AG04449 (cell line): ENCODE measurements at regions not wholly inside any gene's neighbourhood (a gene's known extent, or its start where the extent isn't known, plus 50 kb on each side); places are given as distances from the start of the nearest gene placed in this dataset.

ENCODE experiments used
- CTCF ChIA-PET: fragments of 350-600 bp; formaldehyde crosslinking; extraction: SDS; loops from one replicate; lab custom pipeline; 2021; ENCODE audit warnings: antibody characterized with exemption; lab: Yijun Ruan, JAX
- POLR2A ChIA-PET: fragments of 400-600, 350-600 bp; formaldehyde crosslinking; extraction: SDS; loops from one replicate; lab custom pipeline; 2020; ENCODE audit warnings: antibody characterized with exemption, inconsistent platforms; lab: Yijun Ruan, JAX
- DNase-seq: peaks from one replicate; pipeline ENCODE4 v3.0.0-alpha.2; 2010; ENCODE audit warnings: low read depth, low spot score
- H3K4me3 ChIP-seq: 2 replicates; pipeline ENCODE4 v1.5.1; 2011; ENCODE audit warnings: low read depth, mild to moderate bottlenecking, control low read depth, low read length
- TF ChIP-seq, protein P1 (sequence below): IDR thresholded peaks from one replicate; pipeline ENCODE4 v1.5.1; 2011; ENCODE audit warnings: mild to moderate bottlenecking, moderate library complexity, low read length, control low read depth, inconsistent platforms; ENCODE audit not compliant: insufficient read depth; ENCODE audit errors: missing control alignments

DNA sequence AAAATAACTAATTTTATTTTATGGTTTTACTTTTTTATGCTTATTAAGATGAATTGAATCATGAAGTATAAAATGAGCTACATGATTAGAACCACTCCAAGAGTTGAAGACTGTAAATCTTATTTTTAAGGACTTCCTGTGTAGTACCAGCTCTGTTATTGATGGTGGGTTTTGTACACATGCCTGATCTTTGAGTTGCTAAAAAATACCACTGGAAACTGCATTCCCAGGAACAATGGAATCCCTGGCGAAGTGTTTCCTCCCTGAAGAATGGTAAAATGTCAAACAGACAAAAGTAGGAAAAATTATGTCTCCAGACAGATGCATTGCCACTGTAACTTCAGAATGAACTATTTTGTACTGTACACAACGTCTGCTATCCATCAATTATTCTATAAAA is 935.4 kb upstream of the TENM3 start:
- POLR2A ChIA-PET: no interaction called here
- DNase-seq: no peak
- TF ChIP-seq, protein P1, sequence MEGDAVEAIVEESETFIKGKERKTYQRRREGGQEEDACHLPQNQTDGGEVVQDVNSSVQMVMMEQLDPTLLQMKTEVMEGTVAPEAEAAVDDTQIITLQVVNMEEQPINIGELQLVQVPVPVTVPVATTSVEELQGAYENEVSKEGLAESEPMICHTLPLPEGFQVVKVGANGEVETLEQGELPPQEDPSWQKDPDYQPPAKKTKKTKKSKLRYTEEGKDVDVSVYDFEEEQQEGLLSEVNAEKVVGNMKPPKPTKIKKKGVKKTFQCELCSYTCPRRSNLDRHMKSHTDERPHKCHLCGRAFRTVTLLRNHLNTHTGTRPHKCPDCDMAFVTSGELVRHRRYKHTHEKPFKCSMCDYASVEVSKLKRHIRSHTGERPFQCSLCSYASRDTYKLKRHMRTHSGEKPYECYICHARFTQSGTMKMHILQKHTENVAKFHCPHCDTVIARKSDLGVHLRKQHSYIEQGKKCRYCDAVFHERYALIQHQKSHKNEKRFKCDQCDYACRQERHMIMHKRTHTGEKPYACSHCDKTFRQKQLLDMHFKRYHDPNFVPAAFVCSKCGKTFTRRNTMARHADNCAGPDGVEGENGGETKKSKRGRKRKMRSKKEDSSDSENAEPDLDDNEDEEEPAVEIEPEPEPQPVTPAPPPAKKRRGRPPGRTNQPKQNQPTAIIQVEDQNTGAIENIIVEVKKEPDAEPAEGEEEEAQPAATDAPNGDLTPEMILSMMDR: no peak
- CTCF ChIA-PET: no interaction called here
- H3K4me3 ChIP-seq: no peak overlapping the region

GRCh38 chr4:181308476-181309312 is 934.5 kb upstream of the TENM3 start:
- POLR2A ChIA-PET: no interaction called here
- TF ChIP-seq, protein P1: no peak
- CTCF ChIA-PET: interaction anchor here (1.6 kb wide), 1 partner anchor 221 kb away, joined by 3 read pairs; no protein-coding TSS in a partner anchor
- no peak for DNase-seq
- H3K4me3 ChIP-seq: no peak overlapping the region

DNA sequence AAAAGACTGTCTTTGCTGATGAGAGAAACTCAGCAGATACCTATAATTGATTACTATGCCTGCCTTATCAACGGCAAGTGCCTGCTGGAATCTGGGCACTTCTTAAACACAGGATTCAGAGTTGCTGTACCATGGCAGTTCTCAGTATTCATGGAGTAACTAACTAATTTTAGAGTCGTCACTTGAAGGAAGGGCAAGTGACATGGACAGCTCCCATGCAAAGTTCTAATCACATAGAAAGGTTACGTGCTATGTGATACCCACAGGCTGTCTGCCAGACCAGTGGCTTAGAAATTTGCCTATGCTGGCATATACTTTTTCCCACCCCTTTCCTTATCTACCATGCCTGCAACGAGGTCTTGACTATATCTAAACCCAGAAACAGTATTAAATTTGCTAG is 931.1 kb upstream of the TENM3 start:
- H3K4me3 ChIP-seq: no peak overlapping the region
- ChIA-PET CTCF (interaction anchor here (1.2 to 2.1 kb wide), 2 partner anchors 9 to 217 kb away, joined by 3 to 6 read pairs; no protein-coding TSS in a partner anchor), POLR2A (no interaction called here)
- TF ChIP-seq, protein P1: no peak
- DNase-seq: no peak

GRCh38 chr4:181319629-181320028 is 923.6 kb upstream of the TENM3 start:
- POLR2A ChIA-PET: no interaction called here
- TF ChIP-seq, protein P1: no peak
- no peak for DNase-seq
- CTCF ChIA-PET: no interaction called here
- H3K4me3 ChIP-seq: no peak overlapping the region

GRCh38 chr4:181323061-181323460 is 920.1 kb upstream of the TENM3 start:
- ChIA-PET POLR2A (no interaction called here), CTCF (no interaction called here)
- H3K4me3 ChIP-seq: no peak overlapping the region
- DNase-seq: no peak
- TF ChIP-seq, protein P1: no peak

DNA sequence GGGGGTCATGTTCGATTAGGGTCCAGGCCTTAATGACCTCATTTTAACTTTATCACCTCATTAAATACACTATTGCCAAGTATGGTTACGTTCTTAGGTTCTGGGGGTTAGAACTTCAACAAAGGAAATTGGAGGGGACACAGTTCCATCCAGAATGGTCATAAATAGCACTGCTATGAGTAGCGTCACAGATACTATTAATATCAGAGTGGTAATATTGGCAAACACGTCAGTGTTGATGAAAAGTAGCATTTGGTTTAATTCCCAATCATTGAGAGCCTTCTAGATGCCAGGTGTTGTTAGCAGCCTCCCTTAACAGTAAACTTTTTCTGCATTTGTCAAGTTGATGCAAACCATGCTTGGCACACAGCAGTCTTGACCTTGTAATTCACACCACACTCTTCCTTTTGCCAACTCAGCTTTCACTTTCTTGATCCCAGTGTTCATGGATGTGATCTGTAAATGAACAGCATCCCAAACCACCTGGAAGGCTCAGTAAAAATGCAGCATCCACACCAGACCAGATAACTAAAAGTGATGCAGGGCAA is 912.5 kb upstream of the TENM3 start:
- POLR2A ChIA-PET: no interaction called here
- TF ChIP-seq, protein P1: no peak
- no peak overlapping the region for H3K4me3 ChIP-seq
- no peak for DNase-seq
- CTCF ChIA-PET: no interaction called here
